ENCODE measurements at regions not wholly inside any gene's neighbourhood (a gene's known extent, or its start where the extent isn't known, plus 50 kb on each side); places are given as distances from the start of the nearest gene placed in this dataset.

GRCh38 chr9:90027296-90027790, 422.5 kb downstream of the GADD45G start:
- Histone ChIP-seq H3K4me3 (no peak overlapping the region), H3K36me3 (no peaks in the 10 kb centered on the region), H3K9me3 (no peaks in the 10 kb centered on the region), H3K27ac (no peak overlapping the region), H3K4me1 (peaks cover 0 to 3% (median 0%) of the 10 kb centered on the region in 4 donors), H3K27me3 (no peaks in the 10 kb centered on the region)
- TF ChIP-seq POLR2AphosphoS5 (IDR thresholded peaks at IDR 0.05) (no peak), POLR2A (IDR thresholded peaks at IDR 0.05) (no peak), CTCF (IDR thresholded peaks at IDR 0.05) (no peak), EP300 (IDR thresholded peaks at IDR 0.05) (no peak)
- ATAC-seq (ENCODE audit: low FRiP score in 2 of 2) (no peak), DNase-seq (no peak)
- 83 to 100% methylated on average over 1 of the region's 1 CpG for WGBS, 2 donors

GRCh38 chr9:90029386-90029785, 424.6 kb downstream of the GADD45G start:
- Histone ChIP-seq H3K27ac (no peak overlapping the region), H3K27me3 (no peaks in the 10 kb centered on the region), H3K4me3 (no peak overlapping the region), H3K4me1 (peaks cover 0 to under 1% (median 0%) of the 10 kb centered on the region in 4 donors), H3K9me3 (no peaks in the 10 kb centered on the region), H3K36me3 (no peaks in the 10 kb centered on the region)
- no peak for TF ChIP-seq POLR2AphosphoS5 (IDR thresholded peaks at IDR 0.05)
- TF ChIP-seq EP300 (IDR thresholded peaks at IDR 0.05), result no peak
- TF ChIP-seq POLR2A (IDR thresholded peaks at IDR 0.05), result no peak
- TF ChIP-seq CTCF (IDR thresholded peaks at IDR 0.05), result no peak
- WGBS, 2 donors, result 100% methylated on average over 1 of the region's 1 CpG; no CpG with 5 or more reads in 1 of the 2 donors
- no peak for DNase-seq
- no peak for ATAC-seq (ENCODE audit: low FRiP score in 2 of 2)

- Histone ChIP-seq H3K4me1 (no peaks in the 10 kb centered on the region), H3K27me3 (no peaks in the 10 kb centered on the region), H3K9me3 (no peaks in the 10 kb centered on the region), H3K36me3 (no peaks in the 10 kb centered on the region), H3K27ac (no peak overlapping the region), H3K4me3 (no peak overlapping the region)
- no peak for DNase-seq
- 80 to 90% methylated on average over 3 to 5 of the region's 5 CpGs for WGBS, 2 donors
- no peak for TF ChIP-seq EP300 (IDR thresholded peaks at IDR 0.05)
- TF ChIP-seq POLR2AphosphoS5 (IDR thresholded peaks at IDR 0.05), result no peak
- no peak for ATAC-seq (ENCODE audit: low FRiP score in 2 of 2)
Observed at GRCh38 chr9:90029996-90030395, 425.2 kb downstream of the GADD45G start.

- Histone ChIP-seq H3K36me3 (no peaks in the 10 kb centered on the region), H3K27me3 (no peaks in the 10 kb centered on the region), H3K4me3 (no peak overlapping the region), H3K27ac (no peak overlapping the region), H3K9me3 (no peaks in the 10 kb centered on the region), H3K4me1 (no peaks in the 10 kb centered on the region)
- WGBS, 2 donors, result 69 to 74% methylated on average over 8 to 9 of the region's 9 CpGs
- ATAC-seq (ENCODE audit: low FRiP score in 2 of 2), result no peak
- TF ChIP-seq POLR2A (IDR thresholded peaks at IDR 0.05) (no peak), POLR2AphosphoS5 (IDR thresholded peaks at IDR 0.05) (no peak), CTCF (IDR thresholded peaks at IDR 0.05) (no peak), EP300 (IDR thresholded peaks at IDR 0.05) (no peak)
- DNase-seq, result no peak
Observed at GRCh38 chr9:90032296-90033027, 427.6 kb downstream of the GADD45G start.

- WGBS, 2 donors, result 90 to 94% methylated on average over 7 of the region's 7 CpGs
- no peaks in the 10 kb centered on the region for H3K27me3 ChIP-seq
- ATAC-seq (ENCODE audit: low FRiP score in 2 of 2) (no peak), DNase-seq (peak in 1 of 2 donors; percentile 22)
- no peaks in the 10 kb centered on the region for H3K36me3 ChIP-seq
- TF ChIP-seq CTCF (IDR thresholded peaks at IDR 0.05) (no peak), POLR2AphosphoS5 (IDR thresholded peaks at IDR 0.05) (no peak), EP300 (IDR thresholded peaks at IDR 0.05) (no peak), POLR2A (IDR thresholded peaks at IDR 0.05) (no peak)
- H3K4me1 ChIP-seq, result no peaks in the 10 kb centered on the region
- no peak overlapping the region for H3K4me3 ChIP-seq
- H3K9me3 ChIP-seq, result no peaks in the 10 kb centered on the region
- no peak overlapping the region for H3K27ac ChIP-seq
Observed at GRCh38 chr9:90033028-90033650, 428.3 kb downstream of the GADD45G start.

Measured in upper lobe of left lung (tissue), 6 donors.